ENCODE measurements at regions not wholly inside any gene's neighbourhood (a gene's known extent, or its start where the extent isn't known, plus 50 kb on each side); places are given as distances from the start of the nearest gene placed in this dataset.

GRCh38 chr2:240351826-240352426 lies 83.5 kb upstream of the GPC1 start:
- no peaks in the 10 kb centered on the region for H3K9me3 ChIP-seq (ENCODE audit: low read length)
- no peak overlapping the region for H2AFZ ChIP-seq (ENCODE audit: low read length)
- no peak overlapping the region for H3K9ac ChIP-seq (ENCODE audit: low read length)
- no peaks in the 10 kb centered on the region for H3F3A ChIP-seq (ENCODE audit: low read length, unreplicated experiment)
- DNase-seq (no peak), ATAC-seq (no peak)
- no peaks in the 10 kb centered on the region for H4K20me1 ChIP-seq (ENCODE audit: low read length)
- POLR2A ChIA-PET (ENCODE audit: unreplicated experiment): no interaction called here
- no peak overlapping the region for H3K4me2 ChIP-seq (ENCODE audit: low read length)
- intact Hi-C loops (cut with micrococcal nuclease): no loop called here
- H3K27ac ChIP-seq (ENCODE audit: low read length): no peak overlapping the region
- no peaks in the 10 kb centered on the region for H3K9me2 ChIP-seq (replicated peaks; ENCODE audit: low read length)
- no peaks in the 10 kb centered on the region for H3K4me1 ChIP-seq (ENCODE audit: insufficient read depth, low read length)
- TF ChIP-seq CTCF (conservative IDR thresholded peaks at IDR 0.05; ENCODE audit: low read depth, low read length) (no peak), EZH2 (IDR thresholded peaks at IDR 0.05; ENCODE audit: low read length, unreplicated experiment) (no peak), EZH2phosphoT487 (IDR thresholded peaks at IDR 0.05; ENCODE audit: borderline replicate concordance, low read length) (no peak)
- H3K4me3 ChIP-seq (ENCODE audit: low read length): no peak overlapping the region
- BruUV-seq (replicated peaks): no TSS peak
- no peaks in the 10 kb centered on the region for H3K27me3 ChIP-seq (ENCODE audit: low read length)
- H3K79me2 ChIP-seq (ENCODE audit: low read length): no peaks in the 10 kb centered on the region
- CTCF ChIA-PET: no interaction called here
- H3K36me3 ChIP-seq (ENCODE audit: low read depth, low read length): no peaks in the 10 kb centered on the region

GRCh38 chr2:240353086-240353798 lies 82.2 kb upstream of the GPC1 start:
- Histone ChIP-seq H3K79me2 (ENCODE audit: low read length) (no peaks in the 10 kb centered on the region), H3K36me3 (ENCODE audit: low read depth, low read length) (no peaks in the 10 kb centered on the region), H3K4me2 (ENCODE audit: low read length) (no peak overlapping the region), H3F3A (ENCODE audit: low read length, unreplicated experiment) (no peaks in the 10 kb centered on the region), H3K9me3 (ENCODE audit: low read length) (no peaks in the 10 kb centered on the region), H4K20me1 (ENCODE audit: low read length) (no peaks in the 10 kb centered on the region), H3K4me3 (ENCODE audit: low read length) (no peak overlapping the region), H3K9me2 (replicated peaks; ENCODE audit: low read length) (no peaks in the 10 kb centered on the region), H2AFZ (ENCODE audit: low read length) (no peak overlapping the region), H3K4me1 (ENCODE audit: insufficient read depth, low read length) (no peaks in the 10 kb centered on the region), H3K27me3 (ENCODE audit: low read length) (no peaks in the 10 kb centered on the region), H3K27ac (ENCODE audit: low read length) (no peak overlapping the region), H3K9ac (ENCODE audit: low read length) (no peak overlapping the region)
- TF ChIP-seq CTCF (conservative IDR thresholded peaks at IDR 0.05; ENCODE audit: low read depth, low read length): no peak
- TF ChIP-seq EZH2phosphoT487 (IDR thresholded peaks at IDR 0.05; ENCODE audit: borderline replicate concordance, low read length): no peak
- no peak for TF ChIP-seq EZH2 (IDR thresholded peaks at IDR 0.05; ENCODE audit: low read length, unreplicated experiment)
- intact Hi-C loops (cut with micrococcal nuclease): no loop called here
- POLR2A ChIA-PET (ENCODE audit: unreplicated experiment): no interaction called here
- CTCF ChIA-PET: no interaction called here
- DNase-seq (no peak), ATAC-seq (no peak)
- no TSS peak for BruUV-seq (replicated peaks)

- BruUV-seq (replicated peaks): no TSS peak
- Histone ChIP-seq H3K9me2 (replicated peaks; ENCODE audit: low read length) (no peaks in the 10 kb centered on the region), H3K27me3 (ENCODE audit: low read length) (no peaks in the 10 kb centered on the region), H3K27ac (ENCODE audit: low read length) (no peak overlapping the region), H3K9ac (ENCODE audit: low read length) (no peak overlapping the region), H3F3A (ENCODE audit: low read length, unreplicated experiment) (no peaks in the 10 kb centered on the region), H3K4me3 (ENCODE audit: low read length) (no peak overlapping the region), H3K4me2 (ENCODE audit: low read length) (no peak overlapping the region), H3K4me1 (ENCODE audit: insufficient read depth, low read length) (no peaks in the 10 kb centered on the region), H4K20me1 (ENCODE audit: low read length) (no peaks in the 10 kb centered on the region), H2AFZ (ENCODE audit: low read length) (no peak overlapping the region), H3K9me3 (ENCODE audit: low read length) (no peaks in the 10 kb centered on the region), H3K79me2 (ENCODE audit: low read length) (no peaks in the 10 kb centered on the region), H3K36me3 (ENCODE audit: low read depth, low read length) (no peaks in the 10 kb centered on the region)
- intact Hi-C loops (cut with micrococcal nuclease): no loop called here
- DNase-seq: no peak
- ChIA-PET CTCF (no interaction called here), POLR2A (ENCODE audit: unreplicated experiment) (no interaction called here)
- no peak for ATAC-seq
- TF ChIP-seq EZH2 (IDR thresholded peaks at IDR 0.05; ENCODE audit: low read length, unreplicated experiment): no peak
- no peak for TF ChIP-seq CTCF (conservative IDR thresholded peaks at IDR 0.05; ENCODE audit: low read depth, low read length)
- no peak for TF ChIP-seq EZH2phosphoT487 (IDR thresholded peaks at IDR 0.05; ENCODE audit: borderline replicate concordance, low read length)
Observed at GRCh38 chr2:240353944-240354343, 81.5 kb upstream of the GPC1 start.
